ENCODE measurements at regions not wholly inside any gene's neighbourhood (a gene's known extent, or its start where the extent isn't known, plus 50 kb on each side); places are given as distances from the start of the nearest gene placed in this dataset.
"Not testable (repeated sequence)": the region's sequence is repeated elsewhere in the genome, so short reads cannot be mapped to it uniquely, and the experiment has no call there.

GRCh38 chr3:19825193-19825592, 108.8 kb downstream of the EFHB start:
- DNase-seq, result no peak

GRCh38 chr3:19822805-19823204, 111.2 kb downstream of the EFHB start:
- DNase-seq, result no peak

GRCh38 chr3:19816631-19817030, 117.4 kb downstream of the EFHB start:
- no peak for DNase-seq

- no peak for DNase-seq
Measured at GRCh38 chr3:19815805-19816204, 118.2 kb downstream of the EFHB start.

- DNase-seq, result not testable (repeated sequence)
Measured at GRCh38 chr3:19813743-19814142, 120.3 kb downstream of the EFHB start.

- peak in 1 of 2 experiments; percentile 11 for DNase-seq
Measured at GRCh38 chr3:19811689-19812088, 122.3 kb downstream of the EFHB start.

GRCh38 chr3:19808834-19809233, 125.2 kb downstream of the EFHB start:
- DNase-seq, result no peak

GRCh38 chr3:19799887-19800286, 134.1 kb downstream of the EFHB start:
- DNase-seq, result no peak

GRCh38 chr3:19799115-19799514, 134.9 kb downstream of the EFHB start:
- DNase-seq, result no peak

- no peak for DNase-seq
Measured at GRCh38 chr3:19798324-19798723, 135.7 kb downstream of the EFHB start.

GRCh38 chr3:19792388-19792787, 141.6 kb downstream of the EFHB start:
- no peak for DNase-seq

- DNase-seq, result no peak
Measured at GRCh38 chr3:19775765-19776164, 158.3 kb downstream of the EFHB start.

GRCh38 chr3:19769694-19770093, 164.3 kb downstream of the EFHB start:
- no peak for DNase-seq

- no peak for DNase-seq
Measured at GRCh38 chr3:19765954-19766353, 168.1 kb downstream of the EFHB start.

- no peak for DNase-seq
Measured at GRCh38 chr3:19757773-19758172, 176.2 kb downstream of the EFHB start.

- DNase-seq, result no peak
Measured at GRCh38 chr3:19749448-19750017, 184.5 kb downstream of the EFHB start.

GRCh38 chr3:19748782-19749447, 185.1 kb downstream of the EFHB start:
- peak in 1 of 2 experiments; percentile 2 for DNase-seq

GRCh38 chr3:19744047-19744446, 190.0 kb downstream of the EFHB start:
- no peak for DNase-seq

GRCh38 chr3:19742935-19743334, 191.1 kb downstream of the EFHB start:
- DNase-seq, result no peak

GRCh38 chr3:19739504-19739903, 194.5 kb downstream of the EFHB start:
- DNase-seq, result no peak

GRCh38 chr3:19738846-19739245, 195.2 kb downstream of the EFHB start:
- DNase-seq, result peak in 1 of 2 experiments; percentile 33

- no peak for DNase-seq
Measured at GRCh38 chr3:19735111-19735510, 198.9 kb downstream of the EFHB start.

GRCh38 chr3:19734453-19734852, 199.6 kb downstream of the EFHB start:
- DNase-seq, result no peak

GRCh38 chr3:19725000-19725399, 209.0 kb downstream of the EFHB start:
- no peak for DNase-seq

- DNase-seq, result no peak
Measured at GRCh38 chr3:19717736-19718135, 216.3 kb downstream of the EFHB start.
